ENCODE measurements at regions not wholly inside any gene's neighbourhood (a gene's known extent, or its start where the extent isn't known, plus 50 kb on each side); places are given as distances from the start of the nearest gene placed in this dataset.

- Histone ChIP-seq H3K4me1 (ENCODE audit: insufficient read depth, low read length, poor library complexity, severe bottlenecking) (no peaks in the 10 kb centered on the region), H2AFZ (ENCODE audit: low read length) (no peak overlapping the region), H3K27me3 (ENCODE audit: insufficient read depth, low read length, poor library complexity, severe bottlenecking) (no peaks in the 10 kb centered on the region), H3K36me3 (ENCODE audit: insufficient read depth, low read length) (no peaks in the 10 kb centered on the region), H3F3A (ENCODE audit: low read depth) (no peaks in the 10 kb centered on the region), H3K4me2 (ENCODE audit: low read depth, low read length, poor library complexity, severe bottlenecking) (no peak overlapping the region), H3K9me3 (ENCODE audit: insufficient read depth, low read depth, low read length) (no peaks in the 10 kb centered on the region), H3K79me2 (ENCODE audit: insufficient read depth, low read length) (no peaks in the 10 kb centered on the region), H3K9me2 (replicated peaks; ENCODE audit: low read depth, low read length) (no peaks in the 10 kb centered on the region), H4K20me1 (ENCODE audit: insufficient read depth, low read length, poor library complexity, severe bottlenecking) (no peaks in the 10 kb centered on the region), H3K9ac (ENCODE audit: low read depth, low read length, poor library complexity, severe bottlenecking) (no peak overlapping the region), H3K4me3 (ENCODE audit: low read length, poor library complexity, severe bottlenecking) (no peak overlapping the region)
- no peak for TF ChIP-seq EZH2phosphoT487 (IDR thresholded peaks at IDR 0.05; ENCODE audit: borderline replicate concordance)
- no peak for TF ChIP-seq CTCF (conservative IDR thresholded peaks at IDR 0.05; ENCODE audit: low read length)
Observed at GRCh38 chr2:78318275-78318674, 707.2 kb upstream of the REG3G start.

- Histone ChIP-seq H3K79me2 (ENCODE audit: insufficient read depth, low read length) (no peaks in the 10 kb centered on the region), H4K20me1 (ENCODE audit: insufficient read depth, low read length, poor library complexity, severe bottlenecking) (peaks cover 2% of the 10 kb centered on the region)
- TF ChIP-seq EZH2phosphoT487 (IDR thresholded peaks at IDR 0.05; ENCODE audit: borderline replicate concordance) (no peak), CTCF (conservative IDR thresholded peaks at IDR 0.05; ENCODE audit: low read length) (no peak)
Observed at GRCh38 chr2:78330193-78330592, 695.3 kb upstream of the REG3G start.

GRCh38 chr2:78351208-78351607 is 674.3 kb upstream of the REG3G start:
- H3F3A ChIP-seq (ENCODE audit: low read depth): no peaks in the 10 kb centered on the region
- H3K36me3 ChIP-seq (ENCODE audit: insufficient read depth, low read length): no peaks in the 10 kb centered on the region
- H3K4me1 ChIP-seq (ENCODE audit: insufficient read depth, low read length, poor library complexity, severe bottlenecking): no peaks in the 10 kb centered on the region
- H3K9me3 ChIP-seq (ENCODE audit: insufficient read depth, low read depth, low read length): no peaks in the 10 kb centered on the region
- H3K4me3 ChIP-seq (ENCODE audit: low read length, poor library complexity, severe bottlenecking): no peak overlapping the region
- no peaks in the 10 kb centered on the region for H3K27me3 ChIP-seq (ENCODE audit: insufficient read depth, low read length, poor library complexity, severe bottlenecking)
- TF ChIP-seq CTCF (conservative IDR thresholded peaks at IDR 0.05; ENCODE audit: low read length) (peak; percentile 42), EZH2phosphoT487 (IDR thresholded peaks at IDR 0.05; ENCODE audit: borderline replicate concordance) (no peak)
- H3K79me2 ChIP-seq (ENCODE audit: insufficient read depth, low read length): no peaks in the 10 kb centered on the region
- H3K9me2 ChIP-seq (replicated peaks; ENCODE audit: low read depth, low read length): no peaks in the 10 kb centered on the region
- H3K9ac ChIP-seq (ENCODE audit: low read depth, low read length, poor library complexity, severe bottlenecking): no peak overlapping the region
- H4K20me1 ChIP-seq (ENCODE audit: insufficient read depth, low read length, poor library complexity, severe bottlenecking): no peaks in the 10 kb centered on the region
- H2AFZ ChIP-seq (ENCODE audit: low read length): no peak overlapping the region
- no peak overlapping the region for H3K4me2 ChIP-seq (ENCODE audit: low read depth, low read length, poor library complexity, severe bottlenecking)

More at GRCh38 chr2:78330193-78330592, 695.3 kb upstream of the REG3G start:
- Histone ChIP-seq H3K9me3 (ENCODE audit: insufficient read depth, low read depth, low read length) (no peaks in the 10 kb centered on the region), H3K4me3 (ENCODE audit: low read length, poor library complexity, severe bottlenecking) (no peak overlapping the region), H3F3A (ENCODE audit: low read depth) (no peaks in the 10 kb centered on the region), H3K4me1 (ENCODE audit: insufficient read depth, low read length, poor library complexity, severe bottlenecking) (no peaks in the 10 kb centered on the region), H3K9ac (ENCODE audit: low read depth, low read length, poor library complexity, severe bottlenecking) (no peak overlapping the region), H3K9me2 (replicated peaks; ENCODE audit: low read depth, low read length) (0 out of 2 replicates have a peak, but pooled peaks cover 3% of the 10 kb centered on the region), H3K27me3 (ENCODE audit: insufficient read depth, low read length, poor library complexity, severe bottlenecking) (no peaks in the 10 kb centered on the region), H2AFZ (ENCODE audit: low read length) (no peak overlapping the region), H3K36me3 (ENCODE audit: insufficient read depth, low read length) (no peaks in the 10 kb centered on the region), H3K4me2 (ENCODE audit: low read depth, low read length, poor library complexity, severe bottlenecking) (no peak overlapping the region)

Data from Loucy (cell line).